ENCODE measurements at regions not wholly inside any gene's neighbourhood (a gene's known extent, or its start where the extent isn't known, plus 50 kb on each side); places are given as distances from the start of the nearest gene placed in this dataset.
"Not testable (repeated sequence)": the region's sequence is repeated elsewhere in the genome, so short reads cannot be mapped to it uniquely, and the experiment has no call there.

DNA sequence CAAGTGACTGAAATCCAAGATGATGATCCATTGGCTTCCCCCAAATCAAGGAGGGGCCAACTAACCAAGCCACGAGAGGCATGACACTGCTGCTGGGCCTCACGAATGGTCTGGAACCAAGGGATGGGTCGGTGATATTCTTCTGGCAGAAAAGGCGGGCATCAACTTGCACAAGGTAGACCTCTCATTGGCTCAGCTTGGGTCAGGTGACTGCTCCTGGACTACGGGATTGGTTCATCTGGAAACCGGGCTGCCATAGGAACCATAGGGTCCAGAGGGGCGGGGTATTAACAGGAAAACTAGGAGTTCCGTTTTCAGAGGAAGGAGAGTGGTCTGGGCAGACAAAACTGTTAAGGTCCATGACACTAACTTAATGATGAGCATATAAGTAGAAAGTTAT lies 100.9 kb downstream of the TFAP2C start:
- no peak for DNase-seq

DNA sequence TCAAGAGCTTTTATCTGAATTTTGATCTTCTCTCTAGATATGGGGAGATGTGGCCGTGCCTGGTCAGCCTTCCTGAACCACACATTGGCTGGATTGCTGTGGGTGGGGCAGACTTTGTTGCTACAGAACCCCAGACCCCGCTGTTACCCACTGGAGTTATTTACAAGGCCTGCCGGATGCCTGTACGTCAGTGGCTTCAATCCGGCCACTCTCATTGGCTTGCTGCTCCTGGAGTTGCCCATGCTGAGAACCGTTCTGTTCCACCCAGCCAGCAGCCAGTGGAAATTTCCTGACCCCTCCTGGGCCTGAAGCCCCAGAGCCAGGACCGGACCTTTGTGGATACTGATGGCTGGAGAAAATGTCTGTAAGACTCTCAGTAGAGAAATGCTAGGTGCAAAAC lies 101.9 kb downstream of the TFAP2C start:
- no peak for DNase-seq

DNA sequence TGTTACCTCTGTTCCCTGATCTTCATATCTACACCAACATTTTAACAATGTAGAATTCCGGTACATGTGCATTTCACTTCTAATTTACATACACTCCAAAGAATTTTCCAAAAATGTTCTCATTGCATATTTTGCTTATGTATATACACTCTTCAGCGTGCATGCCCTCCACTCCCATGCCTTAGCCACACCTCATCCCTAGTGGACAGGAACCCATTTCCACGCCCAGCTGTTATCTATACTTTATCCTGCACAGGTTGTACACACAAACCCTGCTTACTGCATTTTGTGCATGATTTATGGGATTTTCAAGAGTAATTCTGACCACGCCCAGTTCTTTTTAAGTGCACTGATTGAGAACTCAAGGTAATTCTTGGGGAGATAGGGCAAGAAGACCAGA lies 102.4 kb downstream of the TFAP2C start:
- no peak for DNase-seq

DNA sequence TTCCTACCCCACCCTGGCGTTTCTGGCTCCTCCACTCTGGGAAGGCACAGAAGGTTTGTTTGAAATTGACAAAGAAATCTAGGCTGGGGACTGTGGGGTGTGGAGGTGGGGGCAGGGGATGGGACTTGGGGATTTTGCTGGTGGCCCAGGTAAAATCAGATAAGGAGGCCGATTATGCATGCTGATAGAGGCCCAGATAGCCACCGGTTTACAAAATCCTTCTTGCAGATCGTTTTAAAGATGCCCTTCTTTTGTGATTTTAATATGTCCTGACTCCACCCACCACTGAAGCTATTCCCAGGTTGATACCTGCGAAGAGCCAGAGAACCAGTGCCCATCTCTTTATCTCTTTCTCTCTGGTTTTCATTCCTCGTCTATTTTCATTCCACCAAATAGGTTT lies 104.9 kb downstream of the TFAP2C start:
- DNase-seq: no peak

DNA sequence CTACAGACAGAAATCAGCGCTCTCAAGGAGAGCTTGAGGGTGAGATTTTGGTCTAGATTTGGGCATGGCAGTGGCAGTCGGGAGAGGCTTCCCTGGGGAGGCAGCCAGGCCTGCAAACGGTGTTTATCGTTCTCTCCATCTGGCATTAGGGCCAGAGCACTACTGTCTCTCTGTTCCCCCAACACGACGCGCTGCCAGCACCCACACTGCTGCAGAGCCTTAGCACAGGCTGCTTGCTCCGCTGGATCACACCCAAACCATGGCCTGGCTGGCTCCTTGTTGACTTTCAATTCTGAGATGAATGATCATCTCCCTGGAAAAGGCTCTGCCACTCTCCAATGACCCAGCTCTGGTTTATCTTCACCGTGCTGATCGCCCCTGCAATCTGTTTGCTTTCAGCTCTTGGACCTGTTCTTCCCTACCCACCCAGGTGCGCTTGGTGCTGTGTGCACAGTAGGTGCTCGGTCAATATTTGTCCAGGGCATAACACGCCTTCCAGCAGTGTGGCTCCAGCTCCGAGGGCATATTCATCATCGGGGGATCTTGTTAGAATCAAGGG lies 106.1 kb downstream of the TFAP2C start:
- DNase-seq: no peak

DNA sequence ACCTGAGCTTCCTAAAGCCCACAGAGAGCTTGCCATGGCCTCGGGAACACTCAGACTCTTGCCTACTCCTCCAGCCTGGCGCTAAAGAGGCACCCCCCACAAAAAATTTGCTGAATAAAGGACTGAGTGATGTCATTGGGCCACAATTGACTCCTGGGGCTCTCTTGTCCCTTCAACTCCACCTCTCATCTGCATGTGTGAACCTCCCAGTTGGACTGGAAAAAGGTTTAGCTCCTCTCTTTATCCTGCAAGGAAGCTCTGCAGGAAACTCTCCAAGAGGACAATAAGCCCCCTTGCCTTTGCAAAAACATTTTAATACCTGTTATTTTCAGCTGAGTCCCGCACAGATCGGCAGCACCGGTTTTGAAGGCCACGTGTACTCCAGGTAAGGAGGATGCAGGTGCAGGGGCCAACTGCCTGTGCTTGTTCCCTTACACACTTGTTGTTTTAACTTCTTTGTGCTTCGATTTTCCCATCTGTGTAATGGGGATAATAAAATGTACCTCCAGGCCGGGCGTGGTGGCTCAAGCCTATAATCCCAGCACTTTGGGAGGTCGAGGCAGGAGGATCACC lies 107.3 kb downstream of the TFAP2C start:
- DNase-seq: no peak

DNA sequence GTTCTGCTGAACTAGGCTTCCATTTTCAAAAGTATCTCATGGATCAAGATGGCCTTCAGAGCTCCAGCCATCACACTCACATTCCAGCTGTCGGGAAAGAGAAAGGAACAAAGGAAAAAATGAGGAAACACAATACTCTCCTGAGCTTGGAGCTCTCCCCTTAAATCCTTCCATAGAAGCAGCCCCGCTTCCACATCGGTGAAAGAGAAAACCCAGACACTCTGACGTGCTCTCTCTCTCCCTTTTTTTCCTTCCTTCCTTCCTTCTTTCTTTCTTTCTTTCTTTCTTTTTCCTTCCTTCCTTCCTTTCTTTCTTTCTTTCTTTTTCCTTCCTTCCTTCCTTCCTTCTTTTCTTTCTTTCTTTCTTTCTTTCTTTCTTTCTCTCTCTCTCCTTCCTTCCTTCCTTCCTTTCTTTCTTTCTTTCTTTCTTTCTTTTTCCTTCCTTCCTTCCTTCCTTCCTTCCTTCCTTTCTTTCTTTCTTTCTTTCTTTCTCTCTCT lies 115.3 kb downstream of the TFAP2C start:
- DNase-seq: not testable (repeated sequence)

DNA sequence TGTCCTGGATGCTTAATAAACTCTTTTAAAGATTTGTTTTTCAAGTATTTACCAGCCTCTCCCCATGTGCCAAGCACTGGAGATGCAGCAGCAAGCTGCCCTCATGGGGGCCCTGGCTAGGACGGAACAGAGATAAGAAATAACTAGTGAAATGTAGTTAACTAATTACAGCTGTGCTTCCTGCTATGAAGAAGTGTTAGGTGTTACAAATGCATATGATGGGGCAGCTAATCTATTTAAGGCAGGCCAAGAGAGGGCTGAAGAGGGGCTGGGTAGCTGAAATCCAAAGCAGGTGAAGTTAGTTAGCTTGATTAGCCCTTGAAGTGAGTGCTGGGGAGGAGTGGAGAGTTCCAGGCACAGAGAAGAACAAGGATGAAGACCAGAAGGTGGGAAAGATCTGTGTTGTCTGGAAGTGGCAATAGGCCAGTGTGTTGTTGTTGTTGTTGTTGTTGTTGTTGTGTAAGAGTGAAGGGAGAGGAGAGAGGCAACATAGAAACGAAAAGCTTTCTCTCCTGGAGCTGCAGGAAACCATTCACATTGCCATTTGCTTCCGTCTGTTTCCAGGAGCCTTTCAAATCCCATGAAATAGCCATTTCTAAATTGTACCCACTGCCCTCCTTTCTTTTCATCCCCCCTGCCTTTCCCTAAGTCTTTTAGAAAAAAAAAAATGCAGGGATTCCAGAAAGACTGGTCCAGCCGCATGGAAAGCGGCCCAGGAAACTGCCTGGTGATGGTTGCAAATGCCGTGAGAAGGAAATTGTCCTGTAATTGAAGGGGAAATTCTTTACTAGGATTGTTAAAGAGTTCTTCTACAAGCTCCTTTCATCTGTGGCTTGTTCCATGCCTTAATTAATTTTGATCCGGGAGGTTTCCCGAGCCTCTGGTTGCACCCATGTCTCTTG lies 119.6 kb downstream of the TFAP2C start:
- no peak for DNase-seq

DNA sequence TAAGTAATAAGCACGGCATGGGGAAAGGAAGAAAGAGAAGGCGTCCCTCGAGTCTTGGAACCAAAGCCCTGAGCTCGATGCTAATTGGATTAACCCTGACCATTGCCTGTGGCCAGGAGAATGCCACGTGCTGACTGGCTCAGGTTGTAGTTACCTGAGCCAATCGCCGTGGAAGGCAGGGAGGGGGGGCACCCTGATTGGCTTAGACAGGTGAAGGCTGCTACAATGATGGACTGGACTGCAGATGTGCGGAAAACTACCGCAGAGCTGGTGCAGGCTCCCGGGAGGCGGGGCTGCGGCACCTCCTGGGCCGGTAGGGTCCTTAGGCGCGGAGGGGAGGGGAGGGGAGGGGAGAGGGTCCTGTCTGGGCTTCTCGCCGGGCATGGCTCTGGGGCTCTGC lies 121.3 kb downstream of the TFAP2C start:
- DNase-seq: no peak

DNA sequence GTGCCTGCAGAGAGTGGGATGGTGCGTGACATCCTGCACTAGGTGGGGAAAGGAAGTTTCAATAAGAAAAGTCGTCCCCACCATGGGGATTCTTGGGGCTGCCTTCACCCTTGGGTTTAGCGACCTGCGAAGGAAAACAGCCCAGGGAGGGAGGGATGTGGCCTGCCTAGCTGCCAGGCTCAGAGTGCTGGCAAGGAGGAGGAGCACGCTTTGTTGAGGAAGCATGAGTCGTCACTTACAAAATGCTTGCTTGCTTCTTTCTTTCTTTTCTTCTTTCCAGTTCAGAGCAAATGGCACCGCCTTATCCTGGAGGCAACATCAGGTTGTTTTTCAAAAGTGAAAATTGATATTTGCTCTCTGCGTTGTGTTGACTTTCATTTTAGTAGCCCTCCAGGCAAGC lies 123.2 kb downstream of the TFAP2C start:
- no peak for DNase-seq

DNA sequence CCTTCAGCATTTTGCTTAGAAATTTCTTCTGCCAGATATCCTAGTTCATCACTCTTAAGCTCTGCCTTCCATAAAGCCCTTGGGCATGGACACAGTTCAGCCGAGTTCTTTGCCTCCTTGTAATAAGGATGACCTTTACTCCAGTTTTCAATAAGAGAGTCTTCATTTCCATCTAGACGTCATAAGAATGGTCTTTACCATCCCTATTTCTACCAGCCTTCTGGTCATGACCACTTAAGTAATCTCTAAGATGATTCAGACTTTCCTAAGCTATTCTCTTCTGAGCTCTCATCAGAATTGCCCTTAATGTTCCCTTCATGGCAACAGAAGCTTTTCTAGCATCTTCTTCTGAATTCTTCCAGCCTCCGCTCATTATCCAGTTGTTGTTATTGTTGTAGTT lies 126.1 kb downstream of the TFAP2C start:
- DNase-seq: no peak

DNA sequence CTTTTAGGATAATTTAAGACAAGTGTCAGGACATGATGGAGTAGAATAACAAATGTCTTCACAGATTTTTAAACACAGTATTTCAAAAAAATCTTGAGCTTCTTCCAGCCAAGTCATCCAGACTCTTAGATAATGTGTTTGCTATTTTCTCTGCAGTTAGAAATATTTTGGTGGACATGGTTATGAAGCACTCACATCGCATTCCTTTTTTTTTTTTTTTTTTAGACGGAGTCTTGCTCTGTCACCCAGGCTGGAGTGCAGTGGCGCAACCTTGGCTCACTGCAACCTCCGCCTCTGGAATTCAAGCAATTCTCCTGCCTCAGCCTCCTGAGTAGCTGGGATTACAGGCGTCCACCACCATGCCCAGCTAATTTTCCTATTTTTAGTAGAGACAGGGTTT lies 127.6 kb downstream of the TFAP2C start:
- DNase-seq: not testable (repeated sequence)

DNA sequence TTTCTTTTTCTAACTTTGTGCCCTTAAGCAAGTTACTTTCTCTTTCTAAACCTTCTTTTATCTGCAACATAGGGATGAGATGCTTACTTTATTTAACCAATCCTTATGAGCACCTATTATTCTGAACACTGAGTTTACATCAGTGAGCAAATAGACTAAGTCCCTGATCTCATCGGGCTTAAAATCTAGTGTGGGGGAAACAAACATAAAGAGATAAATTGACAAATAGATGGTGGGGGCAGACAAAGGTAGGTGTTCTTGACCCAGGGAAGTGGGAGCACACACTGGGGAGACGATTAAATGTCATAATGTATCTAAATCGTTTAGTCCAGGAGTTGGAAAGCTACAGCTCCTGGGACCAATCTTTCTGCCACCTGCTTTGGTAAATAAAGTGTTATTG lies 129.6 kb downstream of the TFAP2C start:
- DNase-seq: no peak

DNA sequence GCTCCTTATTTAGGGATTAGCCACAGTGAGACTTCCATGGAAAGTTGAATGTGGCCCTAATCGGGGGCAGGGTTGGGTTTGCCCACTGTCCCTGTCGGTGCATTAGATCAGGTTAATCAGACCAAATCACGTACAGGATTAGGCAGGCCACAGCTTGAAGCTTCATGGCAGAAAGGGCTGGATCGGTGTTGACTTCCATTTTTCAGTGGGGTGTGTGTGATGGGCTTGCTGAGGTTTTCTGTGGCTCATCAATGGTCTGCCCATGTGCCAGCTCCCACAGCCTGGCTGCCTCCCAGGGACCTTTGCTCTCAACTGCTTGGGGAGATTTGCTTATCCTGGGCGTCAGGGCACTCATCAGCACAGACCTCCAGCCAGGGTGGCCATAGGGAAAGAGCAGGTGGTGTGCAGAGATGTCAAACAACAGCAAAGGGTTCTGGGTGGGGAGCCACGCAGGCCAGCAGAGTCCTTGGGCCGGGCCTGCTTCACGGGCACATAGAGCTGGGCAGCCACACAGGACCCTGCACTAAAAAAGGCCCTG lies 130.7 kb downstream of the TFAP2C start:
- no peak for DNase-seq

DNA sequence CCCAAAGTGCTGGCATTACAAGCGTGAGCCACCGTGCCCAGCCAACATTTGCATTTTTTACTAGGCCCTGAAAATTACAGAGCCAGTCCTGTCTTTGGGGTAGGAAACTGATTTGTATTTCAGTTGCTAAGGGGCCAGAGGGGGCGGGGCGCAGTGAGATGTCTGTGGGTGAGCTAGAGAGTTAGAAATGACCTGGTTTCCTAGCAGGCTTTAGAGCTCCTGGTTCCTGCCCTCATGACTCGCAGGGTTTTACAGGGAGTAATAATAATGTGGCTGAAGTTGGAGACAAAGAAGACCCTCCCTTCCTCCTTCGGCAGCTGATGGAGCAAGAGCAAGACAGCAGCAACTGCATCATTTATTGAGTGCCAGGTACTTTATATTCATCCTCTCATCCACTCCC lies 131.5 kb downstream of the TFAP2C start:
- no peak for DNase-seq

DNA sequence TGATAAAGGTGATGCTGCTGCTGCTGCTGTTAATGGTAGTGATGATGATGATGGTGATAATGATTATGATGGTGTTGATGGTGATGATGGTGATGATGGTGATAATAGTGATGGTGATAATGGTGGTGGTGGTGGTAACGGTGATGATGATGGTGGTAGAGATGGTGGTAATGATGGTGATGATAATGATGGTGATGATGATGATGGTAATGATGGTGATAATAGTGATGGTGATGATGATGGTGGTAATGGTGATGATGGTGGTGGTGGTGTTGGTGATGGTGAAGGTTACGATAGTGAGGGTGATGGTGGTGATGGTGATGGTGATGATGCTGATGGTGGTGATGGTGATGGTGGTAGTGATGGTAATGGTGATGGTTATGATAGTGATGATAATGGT lies 132.3 kb downstream of the TFAP2C start:
- no peak for DNase-seq

DNA sequence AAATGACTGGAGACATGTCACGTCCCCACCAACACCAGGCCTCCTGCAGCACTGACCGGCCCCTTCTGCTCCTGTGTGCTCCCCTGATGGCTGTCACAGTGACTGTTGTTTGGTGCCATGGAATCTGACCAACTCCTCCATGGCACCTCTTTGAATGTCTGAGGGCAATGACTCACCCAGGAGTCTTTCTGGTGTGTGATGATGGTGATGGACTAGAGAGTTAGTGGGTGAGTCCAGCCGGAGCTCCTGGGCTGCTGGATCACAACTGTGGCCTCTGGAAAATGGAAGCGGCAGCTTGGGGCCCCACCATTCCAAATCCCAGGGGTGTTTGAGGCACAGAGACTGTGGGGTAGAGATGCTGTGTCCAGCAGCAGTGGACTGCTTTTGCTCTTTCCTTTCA lies 133.3 kb downstream of the TFAP2C start:
- DNase-seq: no peak

DNA sequence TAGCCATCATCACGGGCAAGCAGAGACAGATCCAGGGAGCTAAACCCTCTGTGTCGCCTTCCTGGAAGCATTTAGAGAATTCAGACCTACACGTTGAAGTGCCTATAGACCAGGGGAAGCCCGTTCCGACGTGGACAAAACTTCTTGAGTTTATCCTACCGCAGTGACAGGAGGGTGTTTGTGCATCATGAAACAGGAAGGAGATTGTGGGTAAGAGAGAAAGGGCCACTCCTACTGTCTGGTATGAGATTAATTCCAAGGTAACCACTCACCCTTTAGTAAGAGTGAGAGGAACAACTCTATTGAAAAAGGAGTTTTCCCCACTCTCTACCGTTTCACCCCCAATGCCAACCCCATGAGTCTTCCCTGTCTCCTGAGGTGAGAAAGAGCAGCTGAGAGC lies 133.7 kb downstream of the TFAP2C start:
- no peak for DNase-seq

DNA sequence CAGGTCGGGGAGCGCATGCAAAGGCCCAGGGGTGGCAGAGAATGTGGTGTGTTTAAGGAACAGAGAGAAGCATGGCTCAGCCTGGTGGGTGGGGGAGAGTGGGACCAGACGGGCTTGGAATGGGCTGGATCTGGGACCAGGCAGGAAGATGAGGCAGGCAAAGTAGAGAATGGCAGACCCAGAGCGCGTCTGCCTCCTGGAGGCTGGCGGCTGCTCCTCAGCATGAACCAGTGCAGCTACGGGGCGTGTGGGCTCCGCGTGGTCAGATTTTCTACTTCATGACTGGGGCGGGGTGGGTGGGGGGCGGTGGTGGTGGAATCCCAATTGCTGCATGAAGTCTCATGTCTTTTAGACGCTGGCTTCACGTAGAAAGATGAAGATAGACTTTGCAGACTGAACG lies 135.6 kb downstream of the TFAP2C start:
- DNase-seq: no peak

DNA sequence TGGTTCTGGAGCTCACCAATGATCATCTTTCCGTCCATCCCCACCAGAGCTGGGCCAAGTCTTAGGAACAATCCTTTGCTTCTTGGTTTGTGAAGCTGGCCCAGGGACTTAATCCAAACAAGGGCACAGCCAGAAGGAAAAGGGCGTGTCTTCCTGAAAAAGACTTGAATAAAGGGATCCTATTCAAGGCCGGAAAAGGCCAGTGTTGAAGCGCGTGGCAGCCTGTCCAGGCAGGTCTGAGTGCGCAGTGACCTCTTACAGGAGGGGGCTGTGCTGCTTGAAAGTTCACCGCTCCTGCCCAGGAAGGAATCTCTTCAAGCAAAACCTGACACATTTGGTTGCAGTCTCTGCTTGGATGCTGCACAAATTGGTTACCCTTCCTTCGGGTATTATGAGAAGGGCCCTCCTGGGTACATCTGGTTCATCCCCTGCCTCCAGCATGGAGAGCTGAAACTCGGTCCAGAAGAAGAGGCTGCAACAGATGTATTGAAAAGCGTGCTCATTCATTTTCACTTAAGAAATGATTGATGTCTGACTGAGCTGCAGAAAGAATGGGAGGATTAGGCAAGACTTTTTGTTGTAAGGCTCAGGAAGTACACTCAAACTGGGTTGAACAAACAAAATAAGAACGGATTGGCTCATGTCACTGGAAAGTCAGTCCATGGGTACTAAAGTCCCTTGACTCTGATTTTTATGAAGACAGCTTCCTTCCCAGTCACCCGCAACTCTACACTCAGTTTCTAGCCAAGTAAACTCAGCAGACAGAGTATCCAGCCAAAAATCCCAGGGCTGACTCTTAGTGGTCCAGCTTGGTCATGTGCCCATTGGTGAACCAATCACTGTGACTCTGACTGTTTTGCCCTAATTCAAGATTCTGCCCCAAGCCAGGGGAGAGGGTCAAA lies 136.3 kb downstream of the TFAP2C start:
- no peak for DNase-seq

DNA sequence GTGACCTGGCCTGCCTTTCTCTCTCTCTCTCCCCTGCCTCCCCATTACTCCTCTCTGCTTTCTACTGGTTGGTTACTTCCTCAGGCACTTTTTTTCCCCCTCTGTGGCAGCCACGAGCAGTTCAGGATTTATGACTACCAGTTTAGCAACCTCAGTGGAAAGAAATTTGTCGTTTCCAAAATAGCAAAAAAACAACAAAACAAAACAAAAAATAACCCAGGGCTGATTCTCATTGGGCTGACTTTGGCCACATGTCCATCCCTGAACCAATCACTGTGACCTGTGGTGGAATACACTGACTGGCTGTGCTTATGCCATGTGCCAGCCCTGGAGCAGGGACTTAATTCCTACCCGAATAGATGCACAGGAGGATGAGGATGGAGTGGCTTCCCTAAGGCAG lies 137.4 kb downstream of the TFAP2C start:
- DNase-seq: no peak

DNA sequence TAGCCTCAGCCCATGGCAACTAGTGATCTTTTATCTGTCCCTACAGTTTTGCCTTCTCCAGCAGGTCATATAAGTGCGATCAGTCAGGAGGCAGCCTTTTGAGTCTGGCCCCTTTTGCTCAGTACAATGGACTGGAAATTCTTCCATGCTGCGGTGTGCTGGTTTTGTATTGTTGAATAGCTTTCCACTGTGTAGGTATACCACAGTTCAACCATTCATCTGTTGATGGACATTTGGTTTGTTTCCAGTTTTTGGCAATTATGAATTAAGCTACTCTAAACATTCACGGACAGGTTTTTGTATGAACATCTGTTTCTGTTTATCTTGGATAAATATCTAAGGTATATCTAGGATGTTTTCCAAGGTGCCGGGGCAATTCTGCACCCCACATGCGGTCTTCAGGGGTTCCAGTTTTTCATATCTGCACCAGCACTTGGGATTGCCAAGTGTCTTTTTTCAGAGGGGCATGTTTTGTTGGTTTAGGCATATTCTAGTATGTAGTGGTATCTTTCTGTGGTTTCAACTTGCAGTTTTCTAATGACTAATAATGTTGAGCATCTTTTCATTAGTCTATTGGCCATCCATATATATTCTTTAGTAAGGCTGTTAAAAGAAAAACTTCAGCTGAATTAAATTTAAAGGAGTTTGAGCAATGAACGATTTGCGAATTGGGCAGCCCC lies 141.0 kb downstream of the TFAP2C start:
- DNase-seq: peak; percentile 18
